Neural cell (in vitro differentiated cells): ENCODE measurements at regions not wholly inside any gene's neighbourhood (a gene's known extent, or its start where the extent isn't known, plus 50 kb on each side); places are given as distances from the start of the nearest gene placed in this dataset.
"Not testable (repeated sequence)": the region's sequence is repeated elsewhere in the genome, so short reads cannot be mapped to it uniquely, and the experiment has no call there.

ENCODE experiments used
- H2AFZ ChIP-seq: fragments of 200-600, 300-800 bp; sonication (generic), shearing (Covaris generic); 2 replicates; pipeline ENCODE4 v1.6.0; 2014; ENCODE audit warnings: low read depth, mild to moderate bottlenecking, antibody characterized with exemption, low read length, moderate library complexity
- H3F3A ChIP-seq: fragments of 200-600 bp; shearing (Covaris generic); 2 replicates; pipeline ENCODE4 v1.6.1; 2016; ENCODE audit warnings: mild to moderate bottlenecking, moderate library complexity, mixed read lengths, antibody characterized with exemption, low read length; ENCODE audit not compliant: insufficient read depth, poor library complexity, severe bottlenecking
- H3K27ac ChIP-seq: fragments of 200-600, 300-800 bp; sonication (generic), shearing (Covaris generic); 2 replicates; pipeline ENCODE4 v1.5.1; 2014; ENCODE audit warnings: mild to moderate bottlenecking, low read length, moderate library complexity
- H3K27me3 ChIP-seq: fragments of 300-800, 200-600 bp; sonication (generic), shearing (Covaris generic); 2 replicates; pipeline ENCODE4 v1.6.0; 2014; ENCODE audit warnings: mild to moderate bottlenecking, low read depth, low read length, moderate library complexity; ENCODE audit not compliant: insufficient read depth
- H3K36me3 ChIP-seq: fragments of 300-800, 200-600 bp; sonication (generic), shearing (Covaris generic); 2 replicates; pipeline ENCODE4 v1.5.1; 2014; ENCODE audit warnings: mild to moderate bottlenecking, antibody characterized with exemption, low read length, moderate library complexity; ENCODE audit not compliant: insufficient read depth
- H3K4me2 ChIP-seq: fragments of 300-800, 200-600 bp; sonication (generic), shearing (Covaris generic); 2 replicates; pipeline ENCODE4 v1.6.0; 2014; ENCODE audit warnings: mild to moderate bottlenecking, low read length
- H3K4me3 ChIP-seq: fragments of 300-800, 200-600 bp; sonication (generic), shearing (Covaris generic); 2 replicates; pipeline ENCODE4 v1.5.1; 2014; ENCODE audit warnings: mild to moderate bottlenecking, low read length, moderate library complexity
- H3K79me2 ChIP-seq: fragments of 200-600 bp; shearing (Covaris generic); replicated peaks from 2 replicates; pipeline ENCODE4 v1.6.0; 2014; ENCODE audit warnings: mild to moderate bottlenecking, low read length, moderate library complexity; ENCODE audit not compliant: insufficient read depth
- H3K9ac ChIP-seq: fragments of 300-800, 200-600 bp; sonication (generic), shearing (Covaris generic); 2 replicates; pipeline ENCODE4 v1.6.1; 2016; ENCODE audit warnings: mild to moderate bottlenecking, low read length, mixed read lengths
- H3K9me2 ChIP-seq: fragments of 200-600 bp; shearing (Covaris generic); 2 replicates; pipeline ENCODE4 v1.6.1; 2016; ENCODE audit warnings: mild to moderate bottlenecking, low read length, mixed read lengths; ENCODE audit not compliant: insufficient read depth
- H3K9me3 ChIP-seq: fragments of 200-600, 300-800 bp; sonication (generic), shearing (Covaris generic); 2 replicates; pipeline ENCODE4 v1.6.1; 2016; ENCODE audit warnings: mild to moderate bottlenecking, mixed run types, low read length, moderate library complexity, mixed read lengths
- H4K20me1 ChIP-seq: fragments of 200-600 bp; shearing (Covaris generic); 2 replicates; pipeline ENCODE4 v1.6.1; 2016; ENCODE audit warnings: mild to moderate bottlenecking, mixed run types; ENCODE audit not compliant: insufficient read depth
- EZH2 ChIP-seq: fragments of 200-600, 300-800 bp; shearing (Covaris generic), sonication (generic); IDR thresholded peaks from 2 replicates; pipeline ENCODE4 v1.6.1; 2014; ENCODE audit warnings: antibody characterized with exemption, low read length, borderline replicate concordance, mild to moderate bottlenecking; ENCODE audit not compliant: insufficient read depth, poor library complexity, severe bottlenecking
- MXI1 ChIP-seq: fragments of 450-650 bp; conservative IDR thresholded peaks from 2 replicates; pipeline ENCODE4 v1.6.1; 2014; ENCODE audit warnings: antibody characterized with exemption, mild to moderate bottlenecking; ENCODE audit not compliant: poor library complexity, severe bottlenecking
- POLR2AphosphoS5 ChIP-seq: IDR thresholded peaks from 2 replicates; pipeline ENCODE4 v1.6.1; 2012
- RAD21 ChIP-seq: fragments of 450-650 bp; conservative IDR thresholded peaks from 2 replicates; pipeline ENCODE4 v1.6.1; 2014; ENCODE audit warnings: antibody characterized with exemption, mild to moderate bottlenecking, moderate library complexity
- TAF1 ChIP-seq: IDR thresholded peaks from 2 replicates; pipeline ENCODE4 v1.6.1; 2012; ENCODE audit warnings: low read depth
- TF ChIP-seq, protein P1 (sequence below): IDR thresholded peaks from 2 replicates; pipeline ENCODE4 v1.6.1; 2012; ENCODE audit warnings: borderline replicate concordance
- TF ChIP-seq, protein P2 (sequence below): fragments of 450-650 bp; IDR thresholded peaks from 2 replicates; pipeline ENCODE4 v1.5.1; 2014; ENCODE audit warnings: antibody characterized with exemption, mild to moderate bottlenecking, moderate library complexity; ENCODE audit not compliant: poor library complexity, severe bottlenecking

DNA sequence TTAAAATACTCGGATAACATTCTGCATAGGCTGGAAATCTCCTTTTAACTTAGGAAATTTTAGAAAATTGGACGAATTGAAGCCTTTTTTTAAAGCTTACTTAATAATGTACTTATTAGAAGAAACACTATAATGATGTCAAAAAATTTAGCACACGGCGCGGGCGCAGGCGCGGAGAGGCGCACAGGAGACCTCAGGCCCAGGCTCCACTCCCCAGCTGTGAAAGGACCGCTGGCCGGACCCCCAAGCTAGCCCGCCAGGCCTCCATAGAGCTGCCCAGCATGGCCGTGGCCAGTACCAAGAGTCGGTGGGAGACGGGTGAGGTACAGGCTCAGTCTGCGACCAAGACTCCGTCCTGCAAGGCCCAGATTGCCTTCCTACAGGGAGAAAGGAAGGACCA, 78.8 kb upstream of the PABPC3 start:
- H3K4me3 ChIP-seq = not testable (repeated sequence)
- peaks cover 26% of the 10 kb centered on the region for H3K27me3 ChIP-seq

DNA sequence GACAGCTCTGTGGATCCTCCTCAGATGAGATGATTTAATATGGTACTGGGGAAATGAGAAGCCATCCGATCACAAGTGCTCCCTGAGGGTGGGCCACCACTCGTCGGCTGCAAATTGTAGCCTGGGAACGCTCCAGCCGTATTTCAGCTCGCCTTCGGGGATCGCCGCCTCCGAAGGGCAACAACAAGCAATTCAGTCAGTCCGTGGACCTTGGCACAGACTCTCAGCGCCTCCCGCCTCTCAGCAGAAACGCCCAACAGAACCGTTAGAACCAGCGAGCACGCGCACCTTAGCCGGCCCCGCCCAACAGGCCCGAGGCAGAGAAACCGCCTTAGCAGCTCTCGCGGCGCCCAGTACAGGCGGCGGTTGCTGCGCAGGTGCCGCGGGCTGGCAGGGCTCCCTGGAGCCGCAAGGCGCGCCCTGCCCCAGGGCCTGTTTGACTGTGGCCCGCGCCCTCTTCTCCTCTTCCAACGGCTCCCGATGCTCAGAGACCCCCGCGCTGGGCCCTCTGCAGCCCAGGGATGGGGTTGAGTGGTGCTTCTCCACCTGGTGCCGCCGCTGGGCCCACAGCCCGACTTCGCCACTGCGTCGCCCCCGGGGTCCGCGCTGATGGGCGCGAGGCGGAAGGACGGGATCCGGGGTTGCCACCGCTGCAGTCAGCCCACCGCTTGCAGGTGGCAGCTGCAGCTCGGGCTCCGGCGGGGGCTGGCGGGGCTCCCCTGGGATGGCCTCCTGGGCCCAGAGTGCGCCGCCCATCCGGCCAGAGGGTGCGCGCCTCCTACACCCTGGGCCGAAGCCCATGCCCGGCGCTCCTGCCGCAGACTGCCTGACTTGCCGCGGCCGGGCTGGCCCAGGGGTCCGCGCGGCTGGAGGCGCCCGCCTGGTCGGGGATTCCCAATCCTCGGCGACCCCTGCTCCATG, 77.9 kb upstream of the PABPC3 start:
- H3K36me3 ChIP-seq, H3K79me2 ChIP-seq, H3K9me2 ChIP-seq, H4K20me1 ChIP-seq, H3K9me3 ChIP-seq, H3F3A ChIP-seq, H3K27ac ChIP-seq, H3K4me2 ChIP-seq: not testable (repeated sequence)
- H3K4me3 ChIP-seq = peak overlapping the region; percentile 66
- peaks cover 26% of the 10 kb centered on the region for H3K27me3 ChIP-seq
- H3K9ac ChIP-seq = peak overlapping the region; percentile 55
- H2AFZ ChIP-seq = peak overlapping the region; percentile 21

More for the DNA sequence above, 78.8 kb upstream of the PABPC3 start:
- H2AFZ ChIP-seq, H3K4me2 ChIP-seq, H3K9me2 ChIP-seq, H3K79me2 ChIP-seq, H4K20me1 ChIP-seq, H3K36me3 ChIP-seq, H3F3A ChIP-seq, H3K9ac ChIP-seq, H3K9me3 ChIP-seq, H3K27ac ChIP-seq: not testable (repeated sequence)

DNA sequence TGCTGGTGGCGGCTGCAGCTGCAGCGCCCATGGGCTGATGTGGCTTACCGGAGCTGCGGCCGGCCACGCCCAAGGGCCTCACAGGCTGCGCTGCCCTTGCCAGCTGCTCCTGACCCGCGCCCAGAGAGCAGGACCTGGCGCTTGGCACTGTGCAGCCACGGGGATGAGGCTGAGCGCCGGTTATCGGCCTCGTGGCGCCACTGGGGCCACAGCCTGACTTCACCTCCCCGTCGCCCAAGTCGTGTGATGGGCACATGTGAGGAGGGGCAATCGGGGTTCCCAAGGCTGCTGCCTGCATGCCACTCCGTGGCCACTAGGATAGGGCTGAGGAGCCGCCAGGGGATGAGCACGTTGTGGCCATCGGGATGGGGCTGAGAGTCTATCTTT, 77.2 kb upstream of the PABPC3 start:
- Histone ChIP-seq H3K9ac (peak overlapping the region; percentile 55), H3K27me3 (peaks cover 26% of the 10 kb centered on the region), H3K79me2 (no peaks in the 10 kb centered on the region), H2AFZ (no peak overlapping the region), H3K9me2 (no peaks in the 10 kb centered on the region), H3K36me3 (no peaks in the 10 kb centered on the region), H3F3A (no peaks in the 10 kb centered on the region), H3K4me3 (peak overlapping the region; percentile 66), H4K20me1 (no peaks in the 10 kb centered on the region), H3K9me3 (no peaks in the 10 kb centered on the region), H3K27ac (no peak overlapping the region), H3K4me2 (no peak overlapping the region)
- TF ChIP-seq, protein P1, sequence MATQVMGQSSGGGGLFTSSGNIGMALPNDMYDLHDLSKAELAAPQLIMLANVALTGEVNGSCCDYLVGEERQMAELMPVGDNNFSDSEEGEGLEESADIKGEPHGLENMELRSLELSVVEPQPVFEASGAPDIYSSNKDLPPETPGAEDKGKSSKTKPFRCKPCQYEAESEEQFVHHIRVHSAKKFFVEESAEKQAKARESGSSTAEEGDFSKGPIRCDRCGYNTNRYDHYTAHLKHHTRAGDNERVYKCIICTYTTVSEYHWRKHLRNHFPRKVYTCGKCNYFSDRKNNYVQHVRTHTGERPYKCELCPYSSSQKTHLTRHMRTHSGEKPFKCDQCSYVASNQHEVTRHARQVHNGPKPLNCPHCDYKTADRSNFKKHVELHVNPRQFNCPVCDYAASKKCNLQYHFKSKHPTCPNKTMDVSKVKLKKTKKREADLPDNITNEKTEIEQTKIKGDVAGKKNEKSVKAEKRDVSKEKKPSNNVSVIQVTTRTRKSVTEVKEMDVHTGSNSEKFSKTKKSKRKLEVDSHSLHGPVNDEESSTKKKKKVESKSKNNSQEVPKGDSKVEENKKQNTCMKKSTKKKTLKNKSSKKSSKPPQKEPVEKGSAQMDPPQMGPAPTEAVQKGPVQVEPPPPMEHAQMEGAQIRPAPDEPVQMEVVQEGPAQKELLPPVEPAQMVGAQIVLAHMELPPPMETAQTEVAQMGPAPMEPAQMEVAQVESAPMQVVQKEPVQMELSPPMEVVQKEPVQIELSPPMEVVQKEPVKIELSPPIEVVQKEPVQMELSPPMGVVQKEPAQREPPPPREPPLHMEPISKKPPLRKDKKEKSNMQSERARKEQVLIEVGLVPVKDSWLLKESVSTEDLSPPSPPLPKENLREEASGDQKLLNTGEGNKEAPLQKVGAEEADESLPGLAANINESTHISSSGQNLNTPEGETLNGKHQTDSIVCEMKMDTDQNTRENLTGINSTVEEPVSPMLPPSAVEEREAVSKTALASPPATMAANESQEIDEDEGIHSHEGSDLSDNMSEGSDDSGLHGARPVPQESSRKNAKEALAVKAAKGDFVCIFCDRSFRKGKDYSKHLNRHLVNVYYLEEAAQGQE = no peak
- TF ChIP-seq TAF1 (no peak), MXI1 (no peak), EZH2 (no peak), POLR2AphosphoS5 (no peak), RAD21 (no peak)
- TF ChIP-seq, protein P2, sequence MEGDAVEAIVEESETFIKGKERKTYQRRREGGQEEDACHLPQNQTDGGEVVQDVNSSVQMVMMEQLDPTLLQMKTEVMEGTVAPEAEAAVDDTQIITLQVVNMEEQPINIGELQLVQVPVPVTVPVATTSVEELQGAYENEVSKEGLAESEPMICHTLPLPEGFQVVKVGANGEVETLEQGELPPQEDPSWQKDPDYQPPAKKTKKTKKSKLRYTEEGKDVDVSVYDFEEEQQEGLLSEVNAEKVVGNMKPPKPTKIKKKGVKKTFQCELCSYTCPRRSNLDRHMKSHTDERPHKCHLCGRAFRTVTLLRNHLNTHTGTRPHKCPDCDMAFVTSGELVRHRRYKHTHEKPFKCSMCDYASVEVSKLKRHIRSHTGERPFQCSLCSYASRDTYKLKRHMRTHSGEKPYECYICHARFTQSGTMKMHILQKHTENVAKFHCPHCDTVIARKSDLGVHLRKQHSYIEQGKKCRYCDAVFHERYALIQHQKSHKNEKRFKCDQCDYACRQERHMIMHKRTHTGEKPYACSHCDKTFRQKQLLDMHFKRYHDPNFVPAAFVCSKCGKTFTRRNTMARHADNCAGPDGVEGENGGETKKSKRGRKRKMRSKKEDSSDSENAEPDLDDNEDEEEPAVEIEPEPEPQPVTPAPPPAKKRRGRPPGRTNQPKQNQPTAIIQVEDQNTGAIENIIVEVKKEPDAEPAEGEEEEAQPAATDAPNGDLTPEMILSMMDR = no peak

DNA sequence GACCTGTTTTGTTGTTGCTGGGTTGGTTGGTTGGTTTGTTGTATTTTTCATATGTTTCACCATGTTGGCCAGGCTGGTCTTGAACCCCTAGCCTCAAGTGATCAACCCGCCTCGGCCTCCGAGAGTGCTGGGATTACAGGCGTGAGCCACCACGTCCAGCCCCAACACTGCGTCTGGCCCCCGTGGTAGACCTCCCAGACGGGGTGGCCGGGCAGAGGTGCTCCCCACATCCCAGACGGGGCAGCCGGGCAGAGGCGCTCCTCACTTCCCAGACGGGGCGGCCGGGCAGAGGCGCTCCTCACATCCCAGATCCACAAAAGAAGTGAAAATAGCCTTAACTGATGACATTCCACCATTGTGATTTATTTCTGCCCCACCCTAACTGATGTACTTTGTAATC, 76.2 kb upstream of the PABPC3 start:
- H2AFZ ChIP-seq, H3K79me2 ChIP-seq, H3F3A ChIP-seq, H3K9me2 ChIP-seq, H3K4me2 ChIP-seq, H3K36me3 ChIP-seq, H3K9me3 ChIP-seq, H3K9ac ChIP-seq, H3K27ac ChIP-seq, H4K20me1 ChIP-seq, H3K4me3 ChIP-seq: not testable (repeated sequence)
- H3K27me3 ChIP-seq = peaks cover 26% of the 10 kb centered on the region
